HG03280 (cell line): ENCODE measurements at regions not wholly inside any gene's neighbourhood (a gene's known extent, or its start where the extent isn't known, plus 50 kb on each side); places are given as distances from the start of the nearest gene placed in this dataset.

ENCODE experiments used
- ATAC-seq: cut with Tn5 transposase; IDR thresholded peaks from one replicate; pipeline ENCODE4 v1.9.1; 2021; ENCODE audit warnings: mild to moderate bottlenecking, moderate library complexity; ENCODE audit not compliant: unreplicated experiment

DNA sequence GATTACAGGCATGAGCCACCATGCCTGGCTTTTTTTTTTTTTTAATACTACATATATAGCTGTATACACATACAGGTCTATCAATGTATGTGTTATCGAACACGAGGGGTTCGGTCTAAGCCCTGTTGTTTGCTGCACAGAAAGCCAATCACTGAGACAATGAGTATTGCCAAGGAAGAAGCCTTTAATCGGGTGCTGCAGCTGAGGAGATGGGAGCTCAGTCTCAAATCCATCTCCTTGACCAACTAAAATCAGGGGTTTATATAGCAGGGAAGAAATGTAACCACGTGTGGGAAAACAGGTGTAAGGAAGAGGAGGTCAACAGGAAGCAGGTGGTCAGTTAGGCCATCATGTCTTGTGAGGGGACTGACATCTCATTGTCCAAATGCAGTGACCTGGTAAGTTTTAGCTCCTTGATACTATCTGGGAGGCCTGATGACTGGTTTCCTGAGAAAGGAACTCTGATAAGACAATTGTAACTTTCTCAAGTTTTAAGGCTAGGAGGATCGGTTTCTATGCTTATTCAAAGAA lies 80.9 kb upstream of the MAP1LC3B2 start:
- no peak for ATAC-seq

DNA sequence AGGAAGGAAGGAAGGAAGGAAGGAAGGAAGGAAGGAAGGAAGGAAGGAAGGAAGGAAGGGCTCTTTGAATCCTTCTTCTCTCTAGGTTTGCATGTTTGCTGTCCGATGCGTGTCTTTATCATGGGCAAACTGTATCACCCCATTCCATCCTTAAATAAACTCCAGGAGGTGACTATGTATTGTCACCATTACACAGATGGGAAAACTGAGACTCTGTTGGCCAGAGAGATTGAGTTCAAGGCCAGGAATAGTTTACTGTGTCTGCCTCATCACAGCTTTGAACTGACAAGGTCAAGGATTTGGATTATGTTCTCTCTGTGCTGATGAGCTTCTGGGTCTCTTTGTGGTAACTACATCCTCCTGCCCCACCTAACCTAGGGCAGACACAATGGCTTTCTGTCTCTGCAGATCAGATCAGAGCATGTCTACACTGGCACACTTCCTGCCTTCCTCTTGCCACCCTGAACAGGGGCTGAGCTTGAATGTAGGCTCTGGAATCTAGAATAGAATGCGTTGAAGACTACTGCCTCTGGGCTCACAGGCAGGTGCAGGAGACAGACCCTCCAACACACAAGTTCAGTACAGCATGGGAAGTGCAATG lies 78.9 kb upstream of the MAP1LC3B2 start:
- no peak for ATAC-seq

DNA sequence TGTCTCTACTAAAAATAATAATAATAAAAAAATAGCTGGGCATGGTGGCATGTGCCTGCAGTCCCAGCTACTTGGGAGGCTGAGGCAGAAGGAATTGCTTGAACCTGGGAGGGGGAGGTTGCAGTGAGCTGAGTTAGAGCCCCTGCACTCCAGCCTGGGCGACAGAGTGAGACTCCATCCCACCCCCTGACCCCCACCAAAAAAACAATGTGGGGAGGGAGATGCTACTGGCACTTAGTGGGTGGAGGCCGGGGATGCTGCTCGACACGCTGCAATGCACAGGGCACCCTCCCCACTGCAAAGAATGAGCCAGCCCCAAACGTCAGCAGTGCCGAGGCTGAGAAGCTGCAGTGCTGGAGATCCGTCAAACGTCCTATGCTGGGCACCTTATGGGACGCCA lies 77.5 kb upstream of the MAP1LC3B2 start:
- no peak for ATAC-seq

DNA sequence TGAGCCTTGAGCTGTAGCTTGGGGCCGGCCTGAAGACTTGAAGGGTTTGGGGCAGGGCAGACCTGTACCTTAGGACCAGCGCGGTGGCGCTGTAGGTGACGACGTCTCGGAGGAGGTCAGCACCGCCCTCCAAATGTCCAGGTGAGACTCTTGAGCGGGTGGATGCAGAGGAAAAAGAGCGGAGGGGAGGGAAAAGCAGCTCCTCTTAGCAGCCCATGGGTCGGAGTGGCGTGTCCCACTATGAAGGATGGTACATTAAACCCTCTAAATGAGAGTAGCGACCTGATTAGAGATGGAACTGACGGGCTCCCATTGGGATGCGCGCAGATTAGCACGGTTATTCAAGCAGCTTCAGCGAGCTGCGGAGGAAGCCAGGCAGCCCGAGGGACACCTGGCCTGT lies 77.0 kb upstream of the MAP1LC3B2 start:
- no peak for ATAC-seq

DNA sequence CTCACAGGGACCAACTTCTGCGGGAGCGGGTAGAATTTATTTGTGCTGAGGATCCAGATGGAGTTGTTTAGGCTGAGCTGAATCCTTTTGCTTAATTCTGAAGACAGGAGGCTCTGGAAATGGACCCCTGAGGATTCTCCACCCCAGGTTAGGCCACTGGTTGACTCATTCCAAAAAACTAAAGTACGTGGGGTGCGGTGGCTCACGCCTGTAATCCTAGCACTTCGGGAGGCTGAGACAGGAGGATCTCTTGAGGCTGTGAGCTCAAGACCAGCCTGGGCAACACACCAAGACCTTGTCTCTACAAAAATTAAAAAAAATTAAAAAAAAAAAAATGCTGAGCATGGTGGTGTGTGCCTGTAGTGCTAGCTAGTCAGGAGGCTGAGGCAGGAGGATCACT lies 76.3 kb upstream of the MAP1LC3B2 start:
- ATAC-seq = no peak

DNA sequence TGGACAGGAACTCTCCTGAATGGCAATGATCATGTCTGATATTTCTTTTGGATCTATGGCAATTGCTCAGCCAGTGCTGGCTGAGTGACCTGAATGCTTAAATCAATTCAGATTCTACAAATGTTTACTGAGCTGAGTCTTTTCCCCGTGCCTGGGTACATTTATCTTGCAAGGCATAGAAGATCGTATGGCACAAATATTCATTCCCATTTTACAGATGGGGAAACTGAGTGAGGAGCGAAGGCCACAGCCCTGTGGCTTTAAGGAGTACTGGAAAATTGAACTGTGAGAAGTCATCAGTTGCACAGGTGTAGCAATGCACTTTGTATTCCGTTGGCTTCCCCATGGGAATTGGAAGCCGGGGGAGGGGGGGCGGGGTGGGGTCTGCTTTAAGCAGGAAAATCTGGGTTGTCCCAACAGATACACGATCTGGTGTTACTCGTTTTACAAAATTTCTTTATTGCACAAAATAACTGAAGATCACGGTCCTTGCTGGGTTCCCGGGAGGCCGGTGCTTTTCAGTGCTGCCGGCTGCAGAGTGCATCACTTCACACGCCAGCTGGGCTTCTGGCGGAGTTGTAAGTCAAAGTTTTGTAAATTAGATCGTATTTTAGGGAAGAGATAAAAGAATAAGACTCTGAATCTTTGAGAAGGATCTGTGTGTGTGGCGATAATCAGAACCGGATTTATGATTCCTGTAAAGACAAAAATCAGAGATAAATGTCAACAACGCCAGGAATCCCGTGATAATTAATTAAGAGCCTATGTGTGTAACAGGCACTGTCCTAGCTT lies 75.0 kb upstream of the MAP1LC3B2 start:
- ATAC-seq = no peak

DNA sequence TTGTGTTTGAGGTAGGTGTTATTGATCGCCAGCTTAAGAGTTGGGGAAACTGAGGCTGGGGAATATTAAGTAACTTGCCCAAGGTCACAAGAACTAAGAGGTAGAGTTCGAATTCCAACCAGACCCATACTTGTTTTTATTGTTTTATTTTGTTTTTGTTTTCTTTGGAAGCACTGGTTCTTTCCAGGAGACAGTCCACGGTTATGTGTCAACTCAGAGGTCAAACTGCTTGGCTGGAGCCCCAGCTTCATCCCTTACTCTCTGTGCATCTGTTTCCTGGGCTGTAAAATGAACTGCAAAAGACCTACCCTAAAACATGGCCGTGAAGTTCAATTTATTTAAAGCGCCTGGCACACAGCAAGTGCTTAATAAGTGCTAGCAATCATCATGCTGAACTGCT lies 74.4 kb upstream of the MAP1LC3B2 start:
- no peak for ATAC-seq

DNA sequence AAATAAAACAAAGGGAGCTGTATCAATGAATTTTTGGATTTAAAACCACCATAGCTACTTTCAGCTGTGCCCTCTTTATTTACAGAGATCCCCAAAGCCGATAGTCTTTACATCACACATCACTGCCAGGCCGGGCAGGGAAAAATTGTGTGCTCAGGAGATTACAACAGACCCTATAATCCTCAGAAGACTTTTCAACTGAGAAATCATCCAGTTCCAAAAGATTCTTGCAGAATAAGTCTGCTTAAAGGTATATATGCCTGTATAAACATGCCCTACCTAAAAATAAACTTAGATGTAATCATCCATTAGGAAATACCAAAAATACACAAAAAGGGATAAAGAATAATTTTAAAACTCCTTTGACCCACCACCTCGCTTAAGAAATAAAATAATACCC lies 70.1 kb upstream of the MAP1LC3B2 start:
- no peak for ATAC-seq

DNA sequence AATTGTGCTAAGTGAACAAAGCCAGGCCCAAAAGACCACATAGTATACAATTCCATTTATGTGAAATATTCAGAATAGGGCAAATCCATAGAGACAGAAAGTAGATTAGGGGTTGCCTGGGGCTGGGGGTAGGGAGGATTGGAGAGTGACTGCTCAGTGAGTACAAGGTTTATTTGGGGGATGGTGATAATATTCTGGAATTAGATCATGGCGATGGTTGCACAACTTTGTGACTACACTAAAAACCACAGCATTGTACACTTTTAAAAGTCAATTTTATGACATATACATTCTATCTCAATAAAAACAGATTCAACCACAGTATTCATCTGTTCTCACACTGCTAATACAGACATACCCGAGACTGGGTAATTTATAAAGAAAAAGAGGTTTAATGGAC lies 68.7 kb upstream of the MAP1LC3B2 start:
- ATAC-seq = no peak

DNA sequence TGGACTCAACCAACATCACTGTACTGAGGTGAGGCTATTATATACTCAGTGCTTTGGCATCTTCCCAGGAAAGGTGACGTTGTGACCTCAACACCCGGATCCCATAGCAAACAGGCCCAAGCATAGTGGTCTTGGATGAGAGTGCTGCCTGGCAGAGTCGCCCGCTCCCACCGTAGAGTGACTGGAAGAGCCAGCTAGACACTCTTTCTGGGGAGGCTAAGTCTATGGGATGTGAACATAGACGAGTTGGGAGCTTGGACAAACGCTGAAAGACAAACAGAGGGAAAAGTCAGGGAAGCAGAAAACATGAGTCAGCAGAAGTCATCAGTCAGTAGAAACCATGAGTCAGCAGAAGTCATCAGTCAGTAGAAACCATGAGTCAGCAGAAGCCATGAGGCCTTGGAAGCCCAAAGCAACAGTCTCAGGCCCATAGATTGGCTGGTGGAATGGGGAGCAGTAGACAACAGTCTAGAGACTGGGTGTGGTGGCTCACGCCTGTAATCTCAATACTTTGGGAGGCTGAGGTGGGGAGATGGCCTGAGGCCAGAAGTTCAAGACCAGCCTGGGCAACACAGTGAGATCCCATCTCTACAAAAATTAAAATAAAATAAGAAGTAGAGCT lies 66.4 kb upstream of the MAP1LC3B2 start:
- ATAC-seq = no peak

DNA sequence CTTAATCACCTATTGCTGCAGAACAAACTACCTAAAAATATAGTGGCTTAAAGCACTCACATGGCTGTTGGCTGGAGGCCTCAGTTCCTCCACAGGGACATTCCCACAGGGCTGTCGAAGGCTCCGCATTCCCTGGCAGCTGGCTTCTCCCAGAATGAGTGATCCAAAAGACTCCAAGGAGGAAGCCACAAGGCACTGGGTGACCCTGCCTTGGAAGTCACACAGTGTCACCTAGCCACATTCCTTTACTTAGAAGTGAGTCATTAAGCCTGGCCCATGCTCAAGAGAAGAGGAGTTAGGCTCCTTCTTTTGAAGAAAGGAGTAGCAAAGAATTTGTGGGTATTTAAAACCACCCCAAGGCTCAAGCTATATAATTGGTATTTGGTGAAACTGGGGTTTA lies 63.9 kb upstream of the MAP1LC3B2 start:
- no peak for ATAC-seq

DNA sequence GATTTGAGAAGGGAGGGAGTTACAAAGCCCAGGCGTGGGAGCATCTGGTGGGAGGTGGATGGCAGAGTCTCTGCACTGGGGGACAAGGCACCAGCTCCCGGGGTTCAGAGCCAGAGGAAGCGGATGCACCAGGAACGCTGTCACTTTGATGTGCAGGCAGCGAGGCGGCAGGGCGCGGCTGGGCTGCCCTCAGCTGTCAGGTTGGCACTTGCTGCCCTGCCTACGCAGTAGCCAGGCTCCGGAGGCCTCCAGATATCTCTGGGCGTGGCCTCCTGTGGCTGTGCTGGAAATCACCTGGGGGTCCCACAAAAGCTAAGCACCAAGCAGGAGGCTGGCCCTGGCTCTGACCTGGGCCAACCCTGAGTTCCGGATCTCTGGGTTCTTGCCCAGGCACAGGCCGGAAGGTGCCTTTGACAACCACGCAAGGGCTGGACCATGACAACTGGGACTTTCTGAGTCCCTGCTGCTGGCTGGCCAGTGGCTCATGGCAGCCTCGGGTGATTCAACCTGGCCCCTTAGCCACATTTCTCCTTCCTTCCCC lies 62.1 kb upstream of the MAP1LC3B2 start:
- ATAC-seq = no peak

DNA sequence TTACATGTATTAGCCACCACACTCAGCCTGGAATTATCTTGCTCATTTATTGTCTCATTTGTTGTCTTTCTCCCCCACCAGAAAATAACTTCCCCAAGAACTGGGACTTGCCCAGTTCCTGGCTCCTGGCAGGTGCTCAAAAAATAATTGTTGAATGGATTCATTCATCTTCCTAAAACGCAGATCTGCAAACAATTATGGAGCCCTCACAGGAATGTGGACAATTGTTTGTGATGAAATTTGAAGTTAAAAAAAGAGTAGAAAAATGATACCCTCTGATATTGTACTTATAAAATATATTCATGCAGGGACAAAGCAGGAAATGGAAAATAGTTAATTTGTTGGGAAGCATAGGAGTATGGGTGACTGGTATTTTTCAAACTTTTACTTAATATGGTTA lies 60.7 kb upstream of the MAP1LC3B2 start:
- no peak for ATAC-seq

DNA sequence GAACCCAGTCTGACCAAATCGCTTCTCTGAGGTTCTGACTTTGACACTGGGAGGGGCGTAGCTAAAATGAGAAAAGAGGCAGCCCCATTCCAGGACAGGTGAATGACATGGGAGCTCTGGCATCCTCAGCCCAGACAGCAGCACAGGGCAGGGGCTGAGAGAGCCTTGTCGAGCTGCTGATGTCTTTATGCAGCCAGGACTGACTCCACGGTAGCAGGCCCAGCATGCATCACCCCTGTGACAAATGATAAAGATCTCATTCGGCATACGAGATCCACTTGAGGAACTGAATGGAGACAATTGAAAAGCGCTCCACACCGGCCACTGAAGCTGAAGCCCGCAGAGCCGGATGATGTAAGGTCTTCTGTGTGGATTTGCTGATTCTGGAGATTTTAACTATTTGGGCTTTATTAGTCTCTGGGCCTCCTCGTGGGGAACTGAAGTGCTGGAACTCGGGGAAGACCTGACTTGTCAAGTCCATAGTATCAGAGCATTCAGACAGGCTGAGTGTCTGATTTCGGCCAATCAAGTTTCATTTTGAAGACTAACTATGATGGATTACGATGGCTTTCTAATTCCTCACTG lies 56.9 kb upstream of the MAP1LC3B2 start:
- ATAC-seq = no peak

DNA sequence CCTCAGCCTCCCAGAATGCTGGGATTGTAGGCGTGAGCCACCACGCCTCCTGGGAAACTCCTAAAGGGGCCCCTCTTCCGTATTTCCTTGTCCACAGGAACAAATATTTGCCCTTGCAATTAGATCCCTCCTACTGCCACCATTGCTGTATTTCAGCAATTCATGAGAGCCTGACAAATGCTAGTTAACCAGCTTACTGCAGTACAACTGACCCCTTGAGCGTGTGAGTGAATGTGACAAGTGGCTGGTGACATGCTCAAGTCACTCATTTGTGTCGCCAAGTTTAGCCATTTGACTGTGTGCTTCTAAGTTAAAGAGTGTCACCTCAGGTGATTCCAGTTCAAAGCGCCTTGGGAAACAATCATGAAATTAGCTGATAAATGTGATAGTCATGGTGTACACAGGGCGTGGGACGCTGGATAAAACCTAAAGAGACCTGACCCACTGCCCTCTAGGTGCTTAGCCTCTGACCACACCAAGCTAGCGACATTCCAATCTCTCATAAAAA lies 56.1 kb upstream of the MAP1LC3B2 start:
- ATAC-seq = no peak

DNA sequence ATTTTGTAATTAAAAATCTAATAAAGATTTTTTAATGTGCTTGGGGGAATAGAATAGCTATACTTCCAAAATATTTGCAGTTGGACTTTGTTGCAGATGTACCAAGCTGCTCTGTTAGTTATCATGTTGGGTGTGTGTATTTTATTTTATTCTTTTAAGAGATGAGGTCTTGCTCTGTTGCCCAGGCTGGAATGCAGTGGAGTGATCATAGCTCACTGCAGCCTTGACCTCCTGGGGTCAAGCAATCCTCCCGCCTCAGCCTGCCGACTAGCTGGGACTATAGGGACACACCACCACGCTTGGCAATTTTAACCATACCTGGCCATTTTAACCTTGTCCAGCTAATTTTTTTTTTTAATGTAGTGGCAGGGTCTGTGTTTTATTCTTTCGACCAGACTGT lies 54.7 kb upstream of the MAP1LC3B2 start:
- no peak for ATAC-seq

DNA sequence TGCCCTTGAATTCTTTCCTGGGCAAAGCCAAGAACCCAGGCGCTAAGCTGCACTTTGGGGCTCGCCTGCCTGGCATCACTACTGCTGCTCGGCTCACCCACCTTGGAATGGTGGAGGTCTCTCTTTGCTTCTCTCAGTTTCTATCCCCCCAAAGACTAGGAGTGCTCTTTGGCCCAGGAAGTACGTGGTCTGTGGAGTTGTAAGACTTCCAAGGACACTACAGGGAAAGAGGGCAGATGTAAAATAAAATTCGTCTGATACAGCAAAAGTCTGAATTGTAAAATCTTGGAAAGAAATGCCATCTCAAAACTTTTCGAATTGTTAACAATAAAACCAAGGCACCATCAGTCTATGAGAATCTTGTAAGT lies 52.5 kb upstream of the MAP1LC3B2 start:
- no peak for ATAC-seq

DNA sequence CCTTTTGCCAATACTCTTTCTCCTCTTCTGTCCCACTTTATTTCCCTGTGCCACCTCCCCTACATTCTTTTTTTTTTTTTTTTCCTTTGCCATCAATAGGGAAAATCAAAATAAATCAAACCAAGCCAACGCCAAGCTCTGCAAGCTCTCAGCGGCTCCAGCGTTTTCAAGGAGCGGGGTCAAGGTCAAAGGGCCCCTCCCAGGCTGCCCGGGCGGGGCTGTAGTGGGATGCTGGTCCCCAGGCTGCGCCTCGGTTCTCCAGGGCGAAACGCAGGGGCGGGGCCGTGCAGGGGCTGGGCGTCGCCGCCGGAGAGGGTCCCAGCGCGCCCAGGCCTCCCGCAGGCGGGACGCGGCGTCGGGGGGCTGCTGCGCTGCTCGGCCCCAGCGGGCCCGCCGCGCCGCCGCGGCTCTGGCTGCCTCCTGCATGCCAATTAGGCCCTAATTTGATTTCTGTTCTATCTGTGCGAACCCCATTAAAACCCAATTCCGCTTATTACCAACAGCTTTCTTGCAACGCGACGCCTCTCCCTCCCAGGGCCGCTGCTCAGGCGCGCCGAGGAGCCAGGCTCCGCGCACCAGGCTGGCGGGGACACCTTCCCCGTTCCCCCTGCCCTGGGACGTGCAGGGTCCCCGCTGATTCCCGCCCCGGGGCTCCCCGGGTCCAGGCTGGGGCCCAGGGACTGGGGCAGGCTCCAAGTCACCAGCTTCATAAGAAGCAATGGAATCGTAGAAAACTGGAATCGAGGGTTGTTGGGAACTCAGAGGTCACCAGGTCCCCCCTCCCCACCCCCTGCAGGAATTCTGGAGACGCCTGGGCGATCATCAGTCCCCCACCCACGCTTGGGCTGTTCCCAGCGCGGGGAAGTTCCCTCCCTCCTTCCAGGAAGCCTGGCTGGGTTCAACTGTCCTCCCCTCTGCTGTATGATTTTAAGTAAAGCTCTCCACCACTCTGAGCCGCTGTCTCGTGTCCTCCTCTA lies 50.7 kb upstream of the MAP1LC3B2 start:
- ATAC-seq = no peak
